BLaER1 (cell line): ENCODE measurements at regions not wholly inside any gene's neighbourhood (a gene's known extent, or its start where the extent isn't known, plus 50 kb on each side); places are given as distances from the start of the nearest gene placed in this dataset.

ENCODE experiments used
- H3K27ac ChIP-seq: shearing (Covaris generic); formaldehyde crosslinking; 2 replicates; pipeline ENCODE4 v1.8.1; 2022
- H3K27me3 ChIP-seq: shearing (Covaris generic); formaldehyde crosslinking; 2 replicates; pipeline ENCODE4 v1.8.1; 2022
- H3K36me3 ChIP-seq: shearing (Covaris generic); formaldehyde crosslinking; 2 replicates; pipeline ENCODE4 v1.8.1; 2022
- H3K4me1 ChIP-seq: shearing (Covaris generic); formaldehyde crosslinking; 2 replicates; pipeline ENCODE4 v1.8.1; 2022
- H3K4me2 ChIP-seq: shearing (Covaris generic); formaldehyde crosslinking; 2 replicates; pipeline ENCODE4 v1.8.1; 2022
- H3K4me3 ChIP-seq: shearing (Covaris generic); formaldehyde crosslinking; 2 replicates; pipeline ENCODE4 v1.8.1; 2022
- H3K9ac ChIP-seq: shearing (Covaris generic); formaldehyde crosslinking; 2 replicates; pipeline ENCODE4 v1.8.1; 2022
- H3K9me3 ChIP-seq: shearing (Covaris generic); formaldehyde crosslinking; 2 replicates; pipeline ENCODE4 v1.8.1; 2022
- H4K20me1 ChIP-seq: shearing (Covaris generic); formaldehyde crosslinking; 2 replicates; pipeline ENCODE4 v1.8.1; 2022
- Cebpa-rat ChIP-seq: shearing (Covaris generic); IDR thresholded peaks from 2 replicates; pipeline ENCODE4 v1.8.1; 2022

DNA sequence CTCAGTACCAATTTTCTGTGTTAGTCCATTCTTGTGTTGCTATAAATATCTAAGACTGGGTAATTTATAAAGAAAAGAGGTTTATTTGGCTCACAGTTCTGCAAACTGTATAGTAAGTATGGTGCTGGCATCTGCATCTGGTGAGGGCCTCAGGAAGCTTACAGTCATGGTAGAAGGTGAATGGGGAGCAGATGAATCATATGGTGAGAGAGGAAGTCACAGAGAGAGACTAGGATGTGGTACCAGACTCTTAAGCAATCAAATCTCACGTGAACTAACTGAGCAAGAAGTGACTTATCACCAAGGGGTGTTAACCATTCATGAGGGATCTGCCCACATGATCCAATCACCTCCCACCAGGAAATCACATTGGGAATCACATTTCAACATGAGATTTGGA is 60.8 kb upstream of the ZBED5 start:
- Histone ChIP-seq H4K20me1 (no peaks in the 10 kb centered on the region), H3K27ac (no peak overlapping the region), H3K36me3 (no peaks in the 10 kb centered on the region), H3K4me3 (no peak overlapping the region), H3K9ac (no peak overlapping the region), H3K4me1 (no peaks in the 10 kb centered on the region), H3K9me3 (peaks cover 16% of the 10 kb centered on the region), H3K4me2 (no peak overlapping the region), H3K27me3 (no peaks in the 10 kb centered on the region)
- TF ChIP-seq Cebpa-rat, result no peak

DNA sequence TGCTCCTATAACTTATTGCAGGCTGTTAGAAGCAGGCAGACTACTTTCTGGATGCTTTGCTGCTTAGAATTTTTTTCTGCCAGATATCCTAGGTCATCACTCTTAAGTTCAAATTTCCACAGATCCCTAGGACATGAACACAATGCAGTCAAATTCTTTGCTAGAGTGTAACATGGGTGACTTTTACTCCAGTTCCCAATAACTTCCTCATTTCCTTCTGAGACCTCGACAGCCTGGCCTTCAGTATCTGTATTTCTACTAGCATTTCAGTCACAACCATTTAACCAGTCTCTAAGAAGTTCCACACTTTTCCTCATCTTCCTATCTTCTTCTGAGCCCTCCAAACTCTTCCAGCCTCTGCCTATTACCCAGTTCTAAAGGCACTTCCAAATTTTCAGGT is 60.4 kb upstream of the ZBED5 start:
- no peaks in the 10 kb centered on the region for H3K36me3 ChIP-seq
- H3K4me1 ChIP-seq, result no peaks in the 10 kb centered on the region
- H3K9ac ChIP-seq, result no peak overlapping the region
- no peak for TF ChIP-seq Cebpa-rat
- no peaks in the 10 kb centered on the region for H3K27me3 ChIP-seq
- no peak overlapping the region for H3K4me3 ChIP-seq
- H3K27ac ChIP-seq, result no peak overlapping the region
- H4K20me1 ChIP-seq, result no peaks in the 10 kb centered on the region
- peaks cover 16% of the 10 kb centered on the region for H3K9me3 ChIP-seq
- no peak overlapping the region for H3K4me2 ChIP-seq

DNA sequence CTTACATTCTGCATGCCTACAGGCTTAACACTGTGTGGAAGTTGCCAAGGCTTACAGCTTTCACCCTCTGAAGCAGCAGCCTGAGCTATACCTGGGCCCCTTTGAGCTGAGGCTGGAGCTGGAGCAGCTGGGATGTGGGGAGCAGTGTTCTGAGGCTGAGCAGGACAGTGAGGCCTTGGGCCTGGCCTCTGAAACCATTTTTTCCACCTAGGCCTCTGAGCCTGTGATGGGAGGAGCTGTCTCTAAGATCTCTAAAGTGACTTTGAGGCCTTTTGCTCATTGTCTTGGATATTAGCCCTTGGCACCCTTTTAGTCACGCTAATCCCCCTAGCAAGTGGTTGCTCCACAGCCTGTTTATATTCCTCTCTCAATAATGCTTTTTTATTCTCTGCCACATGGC is 59.9 kb upstream of the ZBED5 start:
- H3K9ac ChIP-seq, result no peak overlapping the region
- no peaks in the 10 kb centered on the region for H3K4me1 ChIP-seq
- H3K27ac ChIP-seq, result no peak overlapping the region
- no peak overlapping the region for H3K4me2 ChIP-seq
- H3K36me3 ChIP-seq, result no peaks in the 10 kb centered on the region
- no peaks in the 10 kb centered on the region for H3K27me3 ChIP-seq
- TF ChIP-seq Cebpa-rat, result no peak
- H3K9me3 ChIP-seq, result peaks cover 16% of the 10 kb centered on the region
- no peaks in the 10 kb centered on the region for H4K20me1 ChIP-seq
- no peak overlapping the region for H3K4me3 ChIP-seq

DNA sequence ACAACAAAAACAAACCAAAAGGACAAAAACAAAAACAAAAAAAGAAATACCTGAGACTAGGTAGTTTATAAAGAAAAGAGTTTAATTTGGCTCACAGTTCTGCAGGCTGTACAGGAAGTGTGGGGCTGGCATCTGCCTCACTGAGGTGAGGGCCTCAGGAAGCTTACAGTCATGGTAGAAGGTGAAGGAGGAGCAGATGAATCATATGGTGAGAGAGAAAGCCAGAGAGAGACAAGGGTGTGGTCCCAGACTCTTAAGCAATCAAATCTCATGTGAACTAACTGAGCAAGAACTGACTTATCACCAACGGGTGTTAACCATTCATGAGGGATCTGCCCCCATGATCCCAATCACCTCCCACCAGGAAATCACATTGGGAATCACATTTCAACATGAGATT is 58.8 kb upstream of the ZBED5 start:
- no peaks in the 10 kb centered on the region for H3K36me3 ChIP-seq
- H3K4me1 ChIP-seq, result no peaks in the 10 kb centered on the region
- TF ChIP-seq Cebpa-rat, result no peak
- H3K4me2 ChIP-seq, result no peak overlapping the region
- H3K4me3 ChIP-seq, result no peak overlapping the region
- no peak overlapping the region for H3K9ac ChIP-seq
- H3K9me3 ChIP-seq, result peaks cover 16% of the 10 kb centered on the region
- H3K27me3 ChIP-seq, result no peaks in the 10 kb centered on the region
- no peak overlapping the region for H3K27ac ChIP-seq
- H4K20me1 ChIP-seq, result no peaks in the 10 kb centered on the region

DNA sequence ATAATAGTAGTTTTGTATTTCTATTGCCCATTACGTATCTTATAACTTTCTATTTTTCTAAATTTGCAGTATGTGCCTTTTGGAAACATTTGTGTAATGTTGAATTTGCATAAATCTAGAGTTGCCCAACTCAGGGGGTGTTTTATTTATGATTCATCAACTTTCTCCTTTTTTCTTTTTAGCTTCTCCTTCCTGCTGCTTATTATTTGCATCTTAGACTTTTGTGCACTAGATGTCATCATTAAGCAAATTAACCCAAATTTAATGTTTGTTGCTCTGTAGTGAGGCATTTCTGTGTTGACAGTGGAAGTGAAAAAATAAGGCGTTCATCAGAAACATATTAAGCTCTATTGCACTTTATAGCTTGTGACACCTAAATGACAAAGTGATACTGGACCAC is 56.2 kb upstream of the ZBED5 start:
- Histone ChIP-seq H3K27me3 (no peaks in the 10 kb centered on the region), H3K4me1 (no peaks in the 10 kb centered on the region), H4K20me1 (no peaks in the 10 kb centered on the region), H3K4me2 (no peak overlapping the region), H3K27ac (no peak overlapping the region), H3K9ac (no peak overlapping the region), H3K9me3 (peaks cover 16% of the 10 kb centered on the region), H3K4me3 (no peak overlapping the region), H3K36me3 (no peaks in the 10 kb centered on the region)
- TF ChIP-seq Cebpa-rat, result no peak

DNA sequence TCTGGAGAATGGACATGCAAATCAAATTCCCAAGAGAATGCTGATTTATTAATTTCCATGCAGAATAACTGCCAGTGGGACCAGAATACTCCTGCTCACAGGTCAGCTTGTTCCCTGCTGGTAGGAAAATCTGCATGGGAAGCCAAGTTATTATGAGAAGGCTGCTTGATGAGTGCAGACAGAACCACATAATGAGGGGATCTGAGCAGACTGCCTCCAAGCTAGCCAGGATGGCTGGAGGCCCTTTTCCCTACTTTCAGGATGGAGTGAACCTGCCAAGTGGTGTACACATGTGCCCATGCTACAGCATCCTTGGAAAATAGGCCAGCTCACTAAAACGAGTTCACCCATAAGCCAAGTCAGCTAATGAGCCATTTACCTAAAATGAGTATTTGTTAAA is 55.2 kb upstream of the ZBED5 start:
- Histone ChIP-seq H3K9me3 (peaks cover 14% of the 10 kb centered on the region), H3K4me3 (no peak overlapping the region), H3K4me2 (no peak overlapping the region), H3K27ac (no peak overlapping the region), H3K9ac (no peak overlapping the region), H3K4me1 (no peaks in the 10 kb centered on the region), H3K27me3 (no peaks in the 10 kb centered on the region), H4K20me1 (no peaks in the 10 kb centered on the region), H3K36me3 (no peaks in the 10 kb centered on the region)
- no peak for TF ChIP-seq Cebpa-rat

DNA sequence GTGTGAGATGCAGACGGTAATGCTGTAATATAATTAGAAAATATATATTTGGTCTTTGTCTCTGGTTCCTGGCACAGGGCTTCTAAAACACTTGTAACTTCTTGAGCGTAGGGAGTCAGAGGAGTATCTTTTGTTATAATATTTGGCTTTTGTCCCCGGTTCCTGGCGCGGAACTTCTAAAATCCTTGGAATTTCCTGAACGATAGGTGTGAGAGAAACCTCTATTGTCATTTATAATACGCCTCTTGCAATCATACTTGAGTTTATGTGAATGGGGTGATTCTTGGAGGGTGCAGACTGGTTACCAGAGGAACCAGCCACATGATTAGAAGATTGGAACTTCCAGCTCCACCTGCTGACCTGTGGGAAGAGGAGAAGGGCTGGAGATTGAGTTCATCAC is 54.1 kb upstream of the ZBED5 start:
- Histone ChIP-seq H3K36me3 (no peaks in the 10 kb centered on the region), H3K4me1 (no peaks in the 10 kb centered on the region), H3K4me2 (no peak overlapping the region), H3K27me3 (no peaks in the 10 kb centered on the region), H3K27ac (no peak overlapping the region), H3K9ac (no peak overlapping the region), H4K20me1 (no peaks in the 10 kb centered on the region), H3K4me3 (no peak overlapping the region), H3K9me3 (0 out of 2 replicates have a peak, but pooled peaks cover 5% of the 10 kb centered on the region)
- TF ChIP-seq Cebpa-rat, result no peak

DNA sequence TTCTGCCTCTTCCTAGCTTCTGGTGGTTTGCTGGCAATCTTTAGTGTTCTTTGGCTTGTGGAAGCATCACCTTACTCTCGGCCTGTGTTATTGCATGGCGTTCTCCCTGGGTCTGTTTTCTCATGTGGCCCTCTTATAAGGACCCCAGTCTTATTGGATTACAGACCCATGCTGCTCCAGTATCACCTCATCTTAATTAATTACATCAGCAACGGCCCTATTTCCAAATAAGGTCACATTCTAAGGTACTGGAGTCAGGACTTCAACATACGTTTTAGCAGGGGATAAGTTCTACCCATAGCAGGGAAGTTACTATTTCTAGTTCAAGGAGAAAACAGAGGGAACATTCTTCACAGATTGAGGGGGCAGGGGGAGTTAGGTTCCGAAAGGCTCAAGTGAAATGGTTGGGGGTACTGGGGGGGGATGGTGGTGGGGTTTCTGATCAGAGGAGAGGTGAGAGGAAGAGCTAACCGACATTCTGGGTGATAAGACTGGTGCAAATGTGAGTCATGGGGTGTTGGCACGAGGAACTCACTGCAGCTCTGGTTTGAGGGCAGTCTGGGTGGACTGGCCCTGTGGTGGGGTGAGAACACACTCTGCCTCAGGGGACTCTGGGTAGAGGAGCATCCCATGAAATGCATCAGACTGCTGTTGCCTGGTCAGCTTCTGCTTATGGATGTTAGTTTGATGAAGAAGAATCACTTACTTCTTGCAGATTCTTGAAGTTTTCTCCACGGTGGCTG is 51.5 kb upstream of the ZBED5 start:
- H3K9me3 ChIP-seq, result no peaks in the 10 kb centered on the region
- no peak overlapping the region for H3K9ac ChIP-seq
- no peaks in the 10 kb centered on the region for H3K36me3 ChIP-seq
- no peak overlapping the region for H3K4me3 ChIP-seq
- H3K27me3 ChIP-seq, result no peaks in the 10 kb centered on the region
- no peak overlapping the region for H3K4me2 ChIP-seq
- H4K20me1 ChIP-seq, result no peaks in the 10 kb centered on the region
- no peaks in the 10 kb centered on the region for H3K4me1 ChIP-seq
- TF ChIP-seq Cebpa-rat, result no peak
- no peak overlapping the region for H3K27ac ChIP-seq

DNA sequence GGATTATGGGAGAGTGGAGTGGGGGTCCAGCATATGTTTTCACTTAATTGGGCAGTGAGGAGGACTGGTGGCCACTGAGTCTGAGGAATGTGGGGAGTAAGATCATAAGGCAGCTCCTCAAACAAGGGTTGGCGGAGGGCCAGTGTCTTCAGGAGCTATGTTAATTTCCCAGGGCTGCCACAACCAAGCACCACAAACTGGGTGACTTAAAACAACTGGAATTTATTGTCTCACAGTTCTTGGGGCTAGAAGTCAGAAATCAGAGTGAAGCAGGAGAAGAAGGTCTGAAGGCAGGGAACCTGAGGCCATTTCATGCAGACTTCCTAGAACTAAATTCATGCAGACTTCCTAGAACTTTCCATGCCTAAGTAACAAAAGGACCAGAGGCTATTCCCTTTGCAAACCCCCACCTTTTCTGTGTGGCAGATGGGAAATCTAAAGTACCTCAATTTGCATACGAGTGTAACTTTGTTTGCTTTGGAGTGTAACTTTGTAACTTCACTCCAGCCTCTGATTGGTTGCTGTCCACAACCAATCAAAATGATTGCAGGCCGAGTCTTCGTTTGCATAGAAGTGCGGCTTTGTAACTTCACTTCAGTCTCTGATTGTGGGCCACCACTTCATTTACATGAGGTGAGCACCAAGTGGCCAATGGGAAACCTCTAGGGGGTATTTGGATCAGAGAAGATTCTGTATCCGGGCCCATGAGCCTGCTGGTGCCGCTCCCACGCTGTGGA is 50.5 kb upstream of the ZBED5 start:
- TF ChIP-seq Cebpa-rat, result no peak
- no peak overlapping the region for H3K9ac ChIP-seq
- H3K4me2 ChIP-seq, result no peak overlapping the region
- no peak overlapping the region for H3K4me3 ChIP-seq
- H3K36me3 ChIP-seq, result no peaks in the 10 kb centered on the region
- no peaks in the 10 kb centered on the region for H3K9me3 ChIP-seq
- no peaks in the 10 kb centered on the region for H3K4me1 ChIP-seq
- no peaks in the 10 kb centered on the region for H3K27me3 ChIP-seq
- no peak overlapping the region for H3K27ac ChIP-seq
- no peaks in the 10 kb centered on the region for H4K20me1 ChIP-seq
